HFFc6 (cell line): ENCODE measurements at regions not wholly inside any gene's neighbourhood (a gene's known extent, or its start where the extent isn't known, plus 50 kb on each side); places are given as distances from the start of the nearest gene placed in this dataset.
"Not testable (repeated sequence)": the region's sequence is repeated elsewhere in the genome, so short reads cannot be mapped to it uniquely, and the experiment has no call there.

Experiments
- DNase-seq: peaks from one replicate; pipeline ENCODE4 v3.0.0-alpha.2; 2018
- H3K27ac Mint-ChIP-seq: 2 replicates; pipeline ENCODE4 v1.8.0; 2020; ENCODE audit warnings: mild to moderate bottlenecking, mixed read lengths
- H3K27me3 Mint-ChIP-seq: 2 replicates; pipeline ENCODE4 v1.8.0; 2021; ENCODE audit warnings: mild to moderate bottlenecking, moderate library complexity, mixed read lengths; ENCODE audit not compliant: insufficient read depth
- H3K36me3 Mint-ChIP-seq: 2 replicates; pipeline ENCODE4 v1.8.0; 2021; ENCODE audit warnings: low read depth, mixed read lengths
- H3K4me1 Mint-ChIP-seq: 2 replicates; pipeline ENCODE4 v1.8.0; 2020; ENCODE audit warnings: low read depth, mixed read lengths
- H3K4me3 Mint-ChIP-seq: 2 replicates; pipeline ENCODE4 v1.8.0; 2020; ENCODE audit warnings: mild to moderate bottlenecking, moderate library complexity, mixed read lengths
- H3K9me3 Mint-ChIP-seq: 2 replicates; pipeline ENCODE4 v1.8.0; 2020; ENCODE audit warnings: mild to moderate bottlenecking, mixed read lengths
- CTCF ChIP-seq: fragments of 200-600 bp; sonication (generic); IDR thresholded peaks from 2 replicates; pipeline ENCODE4 v1.5.0; 2021; ENCODE audit warnings: antibody characterized with exemption, mild to moderate bottlenecking

- Mint-ChIP-seq H3K9me3 (peaks cover 27% of the 10 kb centered on the region), H3K27me3 (peaks cover 2% of the 10 kb centered on the region), H3K4me1 (no peaks in the 10 kb centered on the region), H3K36me3 (no peaks in the 10 kb centered on the region), H3K27ac (no peak overlapping the region), H3K4me3 (no peak overlapping the region)
- no peak for TF ChIP-seq CTCF
- DNase-seq: no peak
These were observed 390.0 kb downstream of the CPS1 start for GRCh38 chr2:210946395-210946794.

GRCh38 chr2:210950434-210951060 is 394.1 kb downstream of the CPS1 start:
- DNase-seq, H3K27me3 Mint-ChIP-seq, H3K27ac Mint-ChIP-seq, H3K4me3 Mint-ChIP-seq, H3K36me3 Mint-ChIP-seq, H3K4me1 Mint-ChIP-seq: not testable (repeated sequence)
- H3K9me3 Mint-ChIP-seq: peaks cover 17% of the 10 kb centered on the region

GRCh38 chr2:210954386-210954907 is 398.0 kb downstream of the CPS1 start:
- Mint-ChIP-seq H3K9me3 (peaks cover 19% of the 10 kb centered on the region), H3K27ac (no peak overlapping the region), H3K4me1 (0 out of 2 replicates have a peak, but pooled peaks cover 5% of the 10 kb centered on the region), H3K36me3 (no peaks in the 10 kb centered on the region), H3K27me3 (no peaks in the 10 kb centered on the region), H3K4me3 (no peak overlapping the region)
- TF ChIP-seq CTCF: no peak
- no peak for DNase-seq

GRCh38 chr2:210955591-210955990 is 399.2 kb downstream of the CPS1 start:
- Mint-ChIP-seq H3K4me1 (0 out of 2 replicates have a peak, but pooled peaks cover 5% of the 10 kb centered on the region), H3K27ac (no peak overlapping the region), H3K27me3 (no peaks in the 10 kb centered on the region), H3K4me3 (no peak overlapping the region), H3K9me3 (peaks cover 19% of the 10 kb centered on the region), H3K36me3 (no peaks in the 10 kb centered on the region)
- peak; percentile 18 for DNase-seq
- no peak for TF ChIP-seq CTCF

GRCh38 chr2:210956101-210956500 is 399.7 kb downstream of the CPS1 start:
- H3K27ac Mint-ChIP-seq: no peak overlapping the region
- H3K27me3 Mint-ChIP-seq: no peaks in the 10 kb centered on the region
- H3K36me3 Mint-ChIP-seq: no peaks in the 10 kb centered on the region
- DNase-seq: no peak
- H3K4me3 Mint-ChIP-seq: no peak overlapping the region
- H3K4me1 Mint-ChIP-seq: 0 out of 2 replicates have a peak, but pooled peaks cover 5% of the 10 kb centered on the region
- no peak for TF ChIP-seq CTCF
- peaks cover 19% of the 10 kb centered on the region for H3K9me3 Mint-ChIP-seq

- no peak for DNase-seq
- TF ChIP-seq CTCF: no peak
- Mint-ChIP-seq H3K4me1 (no peaks in the 10 kb centered on the region), H3K36me3 (no peaks in the 10 kb centered on the region), H3K4me3 (no peak overlapping the region), H3K27ac (no peak overlapping the region), H3K27me3 (no peaks in the 10 kb centered on the region), H3K9me3 (peaks cover 6% of the 10 kb centered on the region)
These were observed 404.9 kb downstream of the CPS1 start for GRCh38 chr2:210961249-210961648.
